ENCODE measurements at regions not wholly inside any gene's neighbourhood (a gene's known extent, or its start where the extent isn't known, plus 50 kb on each side); places are given as distances from the start of the nearest gene placed in this dataset.
"Not testable (repeated sequence)": the region's sequence is repeated elsewhere in the genome, so short reads cannot be mapped to it uniquely, and the experiment has no call there.

DNA sequence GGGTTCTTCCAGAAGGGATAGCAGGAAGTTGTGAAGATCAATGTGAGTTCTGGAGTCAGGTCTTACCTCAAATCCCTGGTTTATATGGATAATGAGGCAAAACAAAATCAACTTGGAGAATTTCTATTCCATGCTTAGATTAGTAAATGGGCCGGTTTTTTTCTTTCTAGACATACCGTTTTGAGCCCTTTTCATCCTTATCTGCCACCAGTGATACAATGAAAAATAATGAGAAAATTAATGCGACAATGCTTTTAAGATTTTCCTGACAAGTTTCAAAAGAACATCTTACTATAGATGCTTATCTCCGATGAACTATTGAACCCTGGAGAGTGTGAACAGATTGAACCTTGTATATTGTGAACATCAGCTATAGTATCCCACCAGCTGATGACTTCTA, 262.7 kb downstream of the BTG1 start:
- Histone ChIP-seq H3K36me3 (ENCODE audit: control insufficient read depth, insufficient read depth, low read length) (no peaks in the 10 kb centered on the region), H3K27me3 (ENCODE audit: control insufficient read depth, insufficient read depth, low read length) (no peaks in the 10 kb centered on the region), H3K4me3 (ENCODE audit: low read depth, low read length) (no peak overlapping the region)
- TF ChIP-seq, protein P1, sequence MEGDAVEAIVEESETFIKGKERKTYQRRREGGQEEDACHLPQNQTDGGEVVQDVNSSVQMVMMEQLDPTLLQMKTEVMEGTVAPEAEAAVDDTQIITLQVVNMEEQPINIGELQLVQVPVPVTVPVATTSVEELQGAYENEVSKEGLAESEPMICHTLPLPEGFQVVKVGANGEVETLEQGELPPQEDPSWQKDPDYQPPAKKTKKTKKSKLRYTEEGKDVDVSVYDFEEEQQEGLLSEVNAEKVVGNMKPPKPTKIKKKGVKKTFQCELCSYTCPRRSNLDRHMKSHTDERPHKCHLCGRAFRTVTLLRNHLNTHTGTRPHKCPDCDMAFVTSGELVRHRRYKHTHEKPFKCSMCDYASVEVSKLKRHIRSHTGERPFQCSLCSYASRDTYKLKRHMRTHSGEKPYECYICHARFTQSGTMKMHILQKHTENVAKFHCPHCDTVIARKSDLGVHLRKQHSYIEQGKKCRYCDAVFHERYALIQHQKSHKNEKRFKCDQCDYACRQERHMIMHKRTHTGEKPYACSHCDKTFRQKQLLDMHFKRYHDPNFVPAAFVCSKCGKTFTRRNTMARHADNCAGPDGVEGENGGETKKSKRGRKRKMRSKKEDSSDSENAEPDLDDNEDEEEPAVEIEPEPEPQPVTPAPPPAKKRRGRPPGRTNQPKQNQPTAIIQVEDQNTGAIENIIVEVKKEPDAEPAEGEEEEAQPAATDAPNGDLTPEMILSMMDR (IDR thresholded peaks at IDR 0.05; ENCODE audit: insufficient read depth, low read length, poor library complexity, severe bottlenecking): no peak
- no peak for DNase-seq (ENCODE audit: low read depth)

DNA sequence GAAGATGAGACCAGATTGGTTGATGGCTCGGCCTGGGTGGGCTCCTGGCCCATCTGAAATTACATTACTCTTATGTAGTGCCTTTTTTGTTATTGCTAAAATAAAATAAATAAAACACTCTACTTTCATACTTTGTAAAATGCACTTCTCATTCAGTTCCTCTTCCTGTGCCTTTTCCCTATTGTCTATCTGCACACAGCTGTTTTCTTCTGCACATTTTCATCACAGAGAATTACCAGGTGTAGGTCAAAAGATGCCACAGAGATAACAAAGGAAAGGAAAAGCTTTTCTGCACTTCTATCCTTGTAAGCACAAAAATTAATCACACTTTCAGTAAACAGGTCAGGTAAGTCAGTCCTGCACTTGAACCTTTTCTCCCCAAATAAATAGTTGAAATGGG, 265.1 kb downstream of the BTG1 start:
- H3K36me3 ChIP-seq (ENCODE audit: control insufficient read depth, insufficient read depth, low read length): no peaks in the 10 kb centered on the region
- no peak overlapping the region for H3K4me3 ChIP-seq (ENCODE audit: low read depth, low read length)
- TF ChIP-seq, protein P1 (IDR thresholded peaks at IDR 0.05; ENCODE audit: insufficient read depth, low read length, poor library complexity, severe bottlenecking): no peak
- H3K27me3 ChIP-seq (ENCODE audit: control insufficient read depth, insufficient read depth, low read length): no peaks in the 10 kb centered on the region
- DNase-seq (ENCODE audit: low read depth): no peak

DNA sequence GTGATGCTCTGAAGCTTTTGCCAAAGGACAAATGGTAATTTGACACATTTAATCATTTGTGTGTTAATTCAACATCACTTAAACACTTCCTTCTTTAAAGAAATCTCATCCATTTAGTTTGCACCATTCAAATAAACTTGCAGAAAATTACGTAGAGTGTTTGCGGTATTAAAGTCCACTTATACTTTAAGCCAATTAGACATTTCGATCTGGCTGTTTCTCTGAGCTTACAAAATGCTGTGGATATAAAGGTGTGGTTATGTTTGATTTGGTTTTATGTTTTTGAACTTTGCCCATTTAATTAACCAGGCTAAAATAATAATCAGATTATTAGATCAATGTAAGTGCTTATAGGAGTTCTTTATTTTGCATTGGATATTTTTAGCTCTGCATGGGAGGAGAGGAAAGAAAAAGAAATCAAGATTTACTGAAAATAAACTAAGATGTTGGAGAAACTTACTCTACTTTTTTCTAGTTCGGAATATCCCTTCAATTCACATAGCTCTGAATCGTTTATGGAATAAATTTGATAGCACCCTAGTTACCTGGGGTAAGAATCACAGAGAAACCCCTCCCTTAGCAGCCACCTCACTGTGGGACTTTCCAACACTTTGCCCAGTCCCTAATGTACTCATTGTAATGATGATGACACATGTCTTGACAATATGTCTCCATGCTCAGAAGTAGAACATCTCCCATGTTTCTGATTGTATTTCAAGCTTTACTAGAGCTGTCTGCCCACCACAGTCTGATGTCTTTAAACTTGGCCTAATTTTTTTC, 268.0 kb downstream of the BTG1 start:
- TF ChIP-seq, protein P1 (IDR thresholded peaks at IDR 0.05; ENCODE audit: insufficient read depth, low read length, poor library complexity, severe bottlenecking): no peak
- H3K27me3 ChIP-seq (ENCODE audit: control insufficient read depth, insufficient read depth, low read length): no peaks in the 10 kb centered on the region
- H3K4me3 ChIP-seq (ENCODE audit: low read depth, low read length): no peak overlapping the region
- no peak for DNase-seq (ENCODE audit: low read depth)
- H3K36me3 ChIP-seq (ENCODE audit: control insufficient read depth, insufficient read depth, low read length): no peaks in the 10 kb centered on the region

DNA sequence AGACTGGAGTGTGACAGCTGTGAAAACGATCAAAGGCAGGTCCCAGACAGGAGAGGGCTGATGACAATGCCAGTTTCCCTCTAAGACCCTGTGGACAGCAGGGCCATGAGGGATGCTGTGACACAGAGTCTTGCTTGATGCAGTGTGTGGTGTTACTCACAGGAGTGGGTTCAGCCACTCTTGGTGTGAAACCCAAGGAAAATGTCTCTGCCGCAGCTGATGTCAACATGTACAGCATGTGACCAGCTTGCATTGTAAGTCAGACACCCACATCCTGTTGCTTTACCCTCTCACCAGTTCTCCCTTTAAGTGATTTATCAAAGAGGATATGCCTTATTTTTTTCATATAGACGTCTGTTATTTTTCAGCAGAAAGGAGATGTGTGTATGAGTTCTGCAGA, 268.6 kb downstream of the BTG1 start:
- DNase-seq (ENCODE audit: low read depth): no peak
- TF ChIP-seq, protein P1 (IDR thresholded peaks at IDR 0.05; ENCODE audit: insufficient read depth, low read length, poor library complexity, severe bottlenecking): no peak
- H3K4me3 ChIP-seq (ENCODE audit: low read depth, low read length): no peak overlapping the region
- no peaks in the 10 kb centered on the region for H3K27me3 ChIP-seq (ENCODE audit: control insufficient read depth, insufficient read depth, low read length)
- H3K36me3 ChIP-seq (ENCODE audit: control insufficient read depth, insufficient read depth, low read length): no peaks in the 10 kb centered on the region

DNA sequence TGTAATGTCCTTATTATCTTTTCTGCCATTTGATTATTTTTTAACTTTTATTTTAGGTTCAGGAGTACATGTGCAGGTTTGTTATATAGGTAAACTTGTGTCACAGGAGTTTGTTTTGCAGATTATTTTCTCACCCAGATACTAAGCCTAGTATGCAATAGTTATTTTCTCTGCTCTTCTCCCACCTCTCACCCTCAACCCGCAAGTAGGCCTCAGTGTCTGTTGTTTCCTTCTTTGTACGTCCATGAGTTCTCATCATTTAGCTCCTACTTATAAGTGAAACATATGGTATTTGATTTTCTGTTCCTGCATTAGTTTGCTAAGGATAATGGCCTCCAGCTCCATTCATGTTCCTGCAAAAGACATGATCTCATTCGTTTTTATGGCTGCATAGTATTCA, 270.0 kb downstream of the BTG1 start:
- not testable (repeated sequence) for H3K27me3 ChIP-seq (ENCODE audit: control insufficient read depth, insufficient read depth, low read length); DNase-seq (ENCODE audit: low read depth); H3K4me3 ChIP-seq (ENCODE audit: low read depth, low read length); H3K36me3 ChIP-seq (ENCODE audit: control insufficient read depth, insufficient read depth, low read length)

DNA sequence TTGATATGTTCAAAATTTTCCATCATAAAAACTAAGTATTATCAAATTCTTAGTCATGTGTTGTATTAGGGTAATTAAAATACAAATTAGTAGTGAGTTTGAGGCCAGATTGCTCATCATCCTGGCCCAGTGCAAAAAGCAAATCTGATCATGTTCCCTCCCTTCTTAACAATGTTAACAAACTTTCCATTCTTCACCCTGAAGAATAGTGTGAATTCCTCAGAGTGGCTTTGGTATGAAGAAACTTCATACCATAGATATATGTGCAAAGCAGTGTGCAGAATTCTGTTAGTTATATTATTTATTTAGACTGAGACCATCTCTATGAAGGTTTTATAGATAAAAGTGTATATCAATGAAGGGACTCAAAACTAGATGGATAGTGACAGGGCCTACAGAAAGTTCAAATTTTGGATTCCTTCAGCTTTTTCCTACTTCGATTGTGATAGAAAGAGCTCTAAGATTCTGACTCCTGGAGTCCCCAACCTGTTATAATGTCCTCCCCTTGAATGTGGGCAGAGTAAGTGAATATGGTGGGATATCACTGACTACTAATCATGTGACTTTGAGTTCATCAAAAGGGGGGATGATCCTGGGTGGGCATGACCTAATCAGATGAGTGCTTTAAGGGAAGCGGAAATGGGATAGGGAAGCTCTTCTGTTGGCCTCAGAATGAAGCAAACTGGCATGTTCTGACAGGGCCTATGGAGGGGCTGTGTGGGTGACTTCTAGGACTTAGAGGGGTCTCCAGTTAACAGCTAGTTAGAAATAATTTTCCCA, 271.4 kb downstream of the BTG1 start:
- Histone ChIP-seq H3K27me3 (ENCODE audit: control insufficient read depth, insufficient read depth, low read length) (no peaks in the 10 kb centered on the region), H3K4me3 (ENCODE audit: low read depth, low read length) (no peak overlapping the region), H3K36me3 (ENCODE audit: control insufficient read depth, insufficient read depth, low read length) (no peaks in the 10 kb centered on the region)
- TF ChIP-seq, protein P1 (IDR thresholded peaks at IDR 0.05; ENCODE audit: insufficient read depth, low read length, poor library complexity, severe bottlenecking): no peak
- no peak for DNase-seq (ENCODE audit: low read depth)
